ENCODE measurements at regions not wholly inside any gene's neighbourhood (a gene's known extent, or its start where the extent isn't known, plus 50 kb on each side); places are given as distances from the start of the nearest gene placed in this dataset.

- no peak for TF ChIP-seq CTCF (IDR thresholded peaks at IDR 0.05; ENCODE audit: low read length)
- TF ChIP-seq EZH2 (optimal IDR thresholded peaks at IDR 0.05; ENCODE audit: low read depth, low read length) = no peak
These were observed 73.9 kb upstream of the TAF9B start for GRCh38 chrX:78213331-78213730.
